ENCODE measurements at regions not wholly inside any gene's neighbourhood (a gene's known extent, or its start where the extent isn't known, plus 50 kb on each side); places are given as distances from the start of the nearest gene placed in this dataset.

DNA sequence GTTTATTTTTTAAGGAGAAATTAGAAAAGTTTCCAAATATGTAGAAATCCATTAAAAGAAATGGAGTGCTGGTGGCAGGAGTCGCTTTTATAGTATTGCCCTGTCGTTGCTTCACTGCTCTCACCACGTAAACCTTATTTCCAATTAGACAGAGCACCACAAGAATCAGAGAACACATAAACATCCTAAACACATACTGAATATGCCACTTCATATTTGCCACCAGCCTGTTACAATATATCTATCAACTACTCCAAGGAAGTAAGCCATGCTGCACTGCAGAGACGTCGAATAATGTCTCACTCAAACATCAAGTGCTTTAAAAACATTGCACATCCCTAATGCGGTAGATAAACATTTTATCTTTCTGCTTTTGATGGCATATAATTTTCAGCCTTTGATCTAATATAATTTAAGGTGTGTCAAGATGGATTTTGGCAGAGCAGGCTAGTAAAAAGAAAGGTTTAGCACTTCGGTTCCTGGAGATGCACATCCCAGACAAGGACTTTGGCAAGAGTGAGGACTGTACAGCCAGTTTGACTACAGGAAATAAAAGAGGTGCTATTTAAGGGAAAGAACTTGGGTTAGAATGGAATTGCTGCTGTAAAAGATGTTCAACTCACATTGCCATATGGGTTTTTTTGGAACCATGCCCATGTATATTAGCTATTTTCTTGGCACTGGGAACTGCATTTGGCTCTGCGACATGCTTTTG, 932.3 kb downstream of the EFNB2 start:
- no peaks in the 10 kb centered on the region for H3K36me3 ChIP-seq (ENCODE audit: control insufficient read depth, insufficient read depth, low read length)
- TF ChIP-seq, protein P1, sequence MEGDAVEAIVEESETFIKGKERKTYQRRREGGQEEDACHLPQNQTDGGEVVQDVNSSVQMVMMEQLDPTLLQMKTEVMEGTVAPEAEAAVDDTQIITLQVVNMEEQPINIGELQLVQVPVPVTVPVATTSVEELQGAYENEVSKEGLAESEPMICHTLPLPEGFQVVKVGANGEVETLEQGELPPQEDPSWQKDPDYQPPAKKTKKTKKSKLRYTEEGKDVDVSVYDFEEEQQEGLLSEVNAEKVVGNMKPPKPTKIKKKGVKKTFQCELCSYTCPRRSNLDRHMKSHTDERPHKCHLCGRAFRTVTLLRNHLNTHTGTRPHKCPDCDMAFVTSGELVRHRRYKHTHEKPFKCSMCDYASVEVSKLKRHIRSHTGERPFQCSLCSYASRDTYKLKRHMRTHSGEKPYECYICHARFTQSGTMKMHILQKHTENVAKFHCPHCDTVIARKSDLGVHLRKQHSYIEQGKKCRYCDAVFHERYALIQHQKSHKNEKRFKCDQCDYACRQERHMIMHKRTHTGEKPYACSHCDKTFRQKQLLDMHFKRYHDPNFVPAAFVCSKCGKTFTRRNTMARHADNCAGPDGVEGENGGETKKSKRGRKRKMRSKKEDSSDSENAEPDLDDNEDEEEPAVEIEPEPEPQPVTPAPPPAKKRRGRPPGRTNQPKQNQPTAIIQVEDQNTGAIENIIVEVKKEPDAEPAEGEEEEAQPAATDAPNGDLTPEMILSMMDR (IDR thresholded peaks at IDR 0.05; ENCODE audit: insufficient read depth, low read length, severe bottlenecking): no peak
- no peaks in the 10 kb centered on the region for H3K27me3 ChIP-seq (ENCODE audit: control insufficient read depth, insufficient read depth, low read length)
- no peak for FAIRE-seq
- DNase-seq (ENCODE audit: low read depth): no peak
- H3K4me3 ChIP-seq (ENCODE audit: low read depth, low read length): no peak overlapping the region

- no peak for FAIRE-seq
Measured at GRCh38 chr13:105599477-105600037, 935.9 kb downstream of the EFNB2 start.

DNA sequence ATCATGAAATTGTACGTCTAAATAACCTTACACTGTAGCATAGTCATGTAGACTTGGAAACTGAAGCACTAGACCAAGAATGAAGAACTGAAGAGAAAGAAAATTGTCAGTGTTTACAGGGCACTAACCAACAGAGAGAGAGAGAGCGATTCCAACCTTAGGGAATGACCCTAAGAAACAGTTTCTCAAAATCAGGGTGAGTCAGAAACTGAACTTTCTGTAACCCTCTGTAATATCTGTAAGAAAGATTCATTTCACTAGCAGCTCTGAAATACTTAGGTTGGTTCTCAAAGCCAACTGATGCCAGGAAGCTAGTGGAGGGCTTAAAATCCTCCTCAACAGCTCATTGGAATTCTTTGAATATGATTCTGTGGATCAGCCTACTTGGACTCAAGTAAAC, 936.9 kb downstream of the EFNB2 start:
- no peaks in the 10 kb centered on the region for H3K27me3 ChIP-seq (ENCODE audit: control insufficient read depth, insufficient read depth, low read length)
- TF ChIP-seq, protein P1 (IDR thresholded peaks at IDR 0.05; ENCODE audit: insufficient read depth, low read length, severe bottlenecking): no peak
- no peak overlapping the region for H3K4me3 ChIP-seq (ENCODE audit: low read depth, low read length)
- H3K36me3 ChIP-seq (ENCODE audit: control insufficient read depth, insufficient read depth, low read length): no peaks in the 10 kb centered on the region
- no peak for FAIRE-seq
- DNase-seq (ENCODE audit: low read depth): peak; percentile 14

More at GRCh38 chr13:105599477-105600037, 935.9 kb downstream of the EFNB2 start:
- DNase-seq (ENCODE audit: low read depth): no peak
- H3K27me3 ChIP-seq (ENCODE audit: control insufficient read depth, insufficient read depth, low read length): no peaks in the 10 kb centered on the region
- TF ChIP-seq, protein P1 (IDR thresholded peaks at IDR 0.05; ENCODE audit: insufficient read depth, low read length, severe bottlenecking): no peak
- H3K36me3 ChIP-seq (ENCODE audit: control insufficient read depth, insufficient read depth, low read length): no peaks in the 10 kb centered on the region
- H3K4me3 ChIP-seq (ENCODE audit: low read depth, low read length): no peak overlapping the region

DNA sequence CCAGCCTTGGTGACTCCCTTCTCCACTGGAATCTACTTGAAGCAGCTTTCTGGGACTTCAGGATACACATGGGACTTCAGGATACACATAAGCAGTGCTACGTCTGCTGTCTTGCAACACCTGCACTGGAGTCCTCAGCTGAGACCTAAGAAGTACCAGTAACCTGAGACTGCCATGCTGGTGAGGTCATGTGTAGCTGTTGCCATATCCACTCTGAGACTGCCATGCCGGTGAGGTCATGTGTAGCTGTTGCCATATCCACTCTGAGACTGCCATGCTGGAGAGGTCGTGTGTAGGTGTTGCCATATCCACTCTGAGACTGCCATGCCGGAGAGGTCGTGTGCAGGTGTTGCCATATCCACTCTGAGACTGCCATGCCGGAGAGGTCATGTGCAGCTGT, 937.9 kb downstream of the EFNB2 start:
- TF ChIP-seq, protein P1 (IDR thresholded peaks at IDR 0.05; ENCODE audit: insufficient read depth, low read length, severe bottlenecking): no peak
- H3K4me3 ChIP-seq (ENCODE audit: low read depth, low read length): no peak overlapping the region
- H3K36me3 ChIP-seq (ENCODE audit: control insufficient read depth, insufficient read depth, low read length): no peaks in the 10 kb centered on the region
- no peak for FAIRE-seq
- H3K27me3 ChIP-seq (ENCODE audit: control insufficient read depth, insufficient read depth, low read length): no peaks in the 10 kb centered on the region
- no peak for DNase-seq (ENCODE audit: low read depth)

DNA sequence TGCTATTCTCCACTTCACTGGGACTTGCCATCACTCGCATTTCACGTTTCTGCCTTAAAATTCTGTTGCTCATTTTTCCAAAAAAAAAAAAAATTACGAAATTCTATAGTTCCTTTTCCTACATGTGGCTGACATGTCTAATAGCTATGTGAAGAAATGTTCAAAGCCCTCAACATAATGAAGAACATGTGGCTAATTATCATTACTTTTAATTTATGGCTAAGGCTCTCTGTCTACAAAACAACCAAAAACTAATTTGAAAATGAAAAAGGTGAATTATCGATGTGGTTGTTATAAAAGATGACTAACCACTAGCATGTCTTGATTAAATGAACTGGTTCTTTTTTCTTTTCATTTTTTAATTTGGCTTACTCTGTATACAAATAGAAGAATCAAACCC, 940.0 kb downstream of the EFNB2 start:
- TF ChIP-seq, protein P1 (IDR thresholded peaks at IDR 0.05; ENCODE audit: insufficient read depth, low read length, severe bottlenecking): no peak
- DNase-seq (ENCODE audit: low read depth) (no peak), FAIRE-seq (no peak)
- no peak overlapping the region for H3K4me3 ChIP-seq (ENCODE audit: low read depth, low read length)
- no peaks in the 10 kb centered on the region for H3K27me3 ChIP-seq (ENCODE audit: control insufficient read depth, insufficient read depth, low read length)
- H3K36me3 ChIP-seq (ENCODE audit: control insufficient read depth, insufficient read depth, low read length): no peaks in the 10 kb centered on the region
